Keratinocyte (primary cell): ENCODE measurements at regions not wholly inside any gene's neighbourhood (a gene's known extent, or its start where the extent isn't known, plus 50 kb on each side); places are given as distances from the start of the nearest gene placed in this dataset.

Experiments
- DNase-seq: peaks from one replicate; pipeline ENCODE4 v3.0.0-alpha.2; 2011; ENCODE audit warnings: low read depth, missing footprints, low spot score
- FAIRE-seq: peaks from 2 replicates; lab custom pipeline; 2011; peaks lifted over from hg19 to GRCh38; lab: Jason Lieb, UNC
- H2AFZ ChIP-seq: 2 replicates; pipeline ENCODE4 v1.6.0; 2012; ENCODE audit warnings: low read length, control low read depth, inconsistent platforms; ENCODE audit not compliant: control insufficient read depth
- H3K27ac ChIP-seq: 2 replicates; pipeline ENCODE4 v1.5.1; 2011; ENCODE audit warnings: low read length; ENCODE audit not compliant: control insufficient read depth, insufficient read depth
- H3K27me3 ChIP-seq: 3 replicates; pipeline ENCODE4 v1.6.0; 2011; ENCODE audit warnings: low read length; ENCODE audit not compliant: control insufficient read depth, insufficient read depth; ENCODE audit errors: extremely low read depth
- H3K36me3 ChIP-seq, 2 experiments: 2 replicates in 1 of 2; 3 replicates in 1 of 2; pipeline ENCODE4 v1.5.1; 2011; ENCODE audit warnings: low read length in 2 of 2, mild to moderate bottlenecking in 1 of 2; ENCODE audit not compliant: control insufficient read depth in 2 of 2, insufficient read depth in 2 of 2; ENCODE audit errors: extremely low read depth in 1 of 2
- H3K4me1 ChIP-seq: 3 replicates; pipeline ENCODE4 v1.5.1; 2011; ENCODE audit warnings: low read length; ENCODE audit not compliant: control insufficient read depth, insufficient read depth; ENCODE audit errors: extremely low read depth
- H3K4me2 ChIP-seq: 3 replicates; pipeline ENCODE4 v1.6.0; 2011; ENCODE audit warnings: low read depth, low read length; ENCODE audit not compliant: control insufficient read depth, insufficient read depth; ENCODE audit errors: extremely low read depth
- H3K4me3 ChIP-seq, 3 experiments: fragments of 200-600 bp in 1 of 3; sonication (generic) in 1 of 3; 2 replicates in 2 of 3; 3 replicates in 1 of 3; pipeline ENCODE4 v1.5.1; 2011 to 2016; ENCODE audit warnings: low read length in 3 of 3, mild to moderate bottlenecking in 3 of 3, control low read depth in 2 of 3, inconsistent platforms in 1 of 3, low read depth in 1 of 3, mixed read lengths in 1 of 3, mixed run types in 1 of 3, moderate library complexity in 1 of 3; ENCODE audit not compliant: control insufficient read depth in 2 of 3, insufficient read depth in 2 of 3; ENCODE audit errors: extremely low read depth in 1 of 3
- H3K79me2 ChIP-seq: 2 replicates; pipeline ENCODE4 v1.6.0; 2012; ENCODE audit warnings: low read length; ENCODE audit not compliant: control insufficient read depth, insufficient read depth
- H3K9ac ChIP-seq: 3 replicates; pipeline ENCODE4 v1.6.0; 2011; ENCODE audit warnings: low read length; ENCODE audit not compliant: control insufficient read depth, insufficient read depth; ENCODE audit errors: extremely low read depth
- H3K9me1 ChIP-seq: 3 replicates; pipeline ENCODE4 v1.6.0; 2011; ENCODE audit warnings: low read length; ENCODE audit not compliant: control insufficient read depth, insufficient read depth; ENCODE audit errors: extremely low read depth
- H3K9me3 ChIP-seq: 2 replicates; pipeline ENCODE4 v1.5.1; 2012; ENCODE audit warnings: low read depth, low read length; ENCODE audit not compliant: control insufficient read depth
- H4K20me1 ChIP-seq: 3 replicates; pipeline ENCODE4 v1.6.0; 2011; ENCODE audit warnings: low read length; ENCODE audit not compliant: control insufficient read depth, insufficient read depth; ENCODE audit errors: extremely low read depth
- EZH2 ChIP-seq: IDR thresholded peaks from one replicate; pipeline ENCODE4 v1.6.1; 2012; ENCODE audit warnings: inconsistent platforms, mild to moderate bottlenecking, low read length, moderate library complexity
- dilution Hi-C: fragments of 300-500 bp; cut with MboI; formaldehyde crosslinking; loops from one replicate; pipeline ENCODE4 v1.7.0; 2020; ENCODE audit warnings: low sequenced_read_pairs; ENCODE audit not compliant: extremely low pct_ligation_motif_present
- TF ChIP-seq, protein P1 (sequence below), 3 experiments: IDR thresholded peaks in 1 of 3; conservative IDR thresholded peaks in 1 of 3; optimal IDR thresholded peaks in 1 of 3; 2 replicates in 2 of 3; 3 replicates in 1 of 3; pipeline versions ENCODE3 to v1.5.1; 2011; ENCODE audit warnings: low read length in 3 of 3, mild to moderate bottlenecking in 3 of 3, moderate library complexity in 2 of 3, control low read depth in 1 of 3, inconsistent platforms in 1 of 3; ENCODE audit not compliant: insufficient read depth in 2 of 3; ENCODE audit errors: extremely low read depth in 1 of 3

DNA sequence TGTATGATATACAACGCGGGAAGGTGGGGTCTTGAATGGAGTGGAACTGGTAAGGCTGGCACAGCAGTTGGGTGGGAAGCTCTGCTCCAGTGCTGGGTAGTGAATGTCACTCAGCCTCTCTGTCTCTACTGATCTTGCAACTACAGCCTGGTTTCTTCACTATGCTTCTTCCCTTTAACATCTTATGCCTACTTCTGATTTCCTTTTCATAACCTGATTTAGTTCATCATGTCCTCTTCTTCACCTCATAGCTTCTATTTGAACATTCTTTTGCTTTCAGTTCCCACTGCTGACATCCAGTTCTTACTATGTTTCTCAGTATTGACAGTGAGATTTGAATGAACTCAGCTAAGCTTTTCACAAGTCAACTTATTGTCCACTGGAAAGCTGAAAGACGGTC, 286.2 kb downstream of the ARL6IP6 start:
- DNase-seq (no peak), FAIRE-seq (no peak)
- TF ChIP-seq, protein P1, sequence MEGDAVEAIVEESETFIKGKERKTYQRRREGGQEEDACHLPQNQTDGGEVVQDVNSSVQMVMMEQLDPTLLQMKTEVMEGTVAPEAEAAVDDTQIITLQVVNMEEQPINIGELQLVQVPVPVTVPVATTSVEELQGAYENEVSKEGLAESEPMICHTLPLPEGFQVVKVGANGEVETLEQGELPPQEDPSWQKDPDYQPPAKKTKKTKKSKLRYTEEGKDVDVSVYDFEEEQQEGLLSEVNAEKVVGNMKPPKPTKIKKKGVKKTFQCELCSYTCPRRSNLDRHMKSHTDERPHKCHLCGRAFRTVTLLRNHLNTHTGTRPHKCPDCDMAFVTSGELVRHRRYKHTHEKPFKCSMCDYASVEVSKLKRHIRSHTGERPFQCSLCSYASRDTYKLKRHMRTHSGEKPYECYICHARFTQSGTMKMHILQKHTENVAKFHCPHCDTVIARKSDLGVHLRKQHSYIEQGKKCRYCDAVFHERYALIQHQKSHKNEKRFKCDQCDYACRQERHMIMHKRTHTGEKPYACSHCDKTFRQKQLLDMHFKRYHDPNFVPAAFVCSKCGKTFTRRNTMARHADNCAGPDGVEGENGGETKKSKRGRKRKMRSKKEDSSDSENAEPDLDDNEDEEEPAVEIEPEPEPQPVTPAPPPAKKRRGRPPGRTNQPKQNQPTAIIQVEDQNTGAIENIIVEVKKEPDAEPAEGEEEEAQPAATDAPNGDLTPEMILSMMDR (optimal IDR thresholded peaks at IDR 0.05 in 1 of 3, IDR thresholded peaks at IDR 0.05 in 1 of 3, conservative IDR thresholded peaks at IDR 0.05 in 1 of 3; ENCODE audit: extremely low read depth in 1 of 3, insufficient read depth in 2 of 3, low read length in 3 of 3), result no peak
- no peak for TF ChIP-seq EZH2
- Histone ChIP-seq H3K27me3 (no peaks in the 10 kb centered on the region), H3K9me1 (no peaks in the 10 kb centered on the region), H3K4me1 (no peaks in the 10 kb centered on the region), H3K79me2 (no peaks in the 10 kb centered on the region), H4K20me1 (no peaks in the 10 kb centered on the region), H3K4me3 (no peak overlapping the region), H3K27ac (no peak overlapping the region), H3K36me3 (no peaks in the 10 kb centered on the region), H2AFZ (no peak overlapping the region), H3K9ac (no peak overlapping the region), H3K9me3 (no peaks in the 10 kb centered on the region), H3K4me2 (no peak overlapping the region)
- dilution Hi-C loops, result no loop called here

DNA sequence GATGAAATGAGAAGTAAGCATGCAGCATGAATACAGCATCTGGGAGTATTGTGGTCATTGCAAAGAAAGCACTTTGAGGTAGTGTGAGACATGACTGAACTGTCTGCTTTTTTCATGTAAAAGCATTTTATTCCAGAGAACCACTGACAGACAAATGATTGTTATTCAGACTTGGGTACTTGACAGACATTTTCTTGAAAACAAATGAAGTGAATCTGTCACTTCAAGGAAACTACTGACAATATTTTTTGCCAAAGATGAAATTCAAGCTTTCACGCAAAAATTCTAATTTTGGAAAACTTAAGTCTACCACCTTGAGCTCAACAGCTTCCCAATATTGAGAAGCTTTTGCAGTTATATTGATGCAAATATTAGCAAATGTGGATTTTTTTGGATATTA, 255.7 kb downstream of the ARL6IP6 start:
- Histone ChIP-seq H3K36me3 (no peaks in the 10 kb centered on the region), H2AFZ (no peak overlapping the region), H3K79me2 (no peaks in the 10 kb centered on the region), H3K9me3 (no peaks in the 10 kb centered on the region), H4K20me1 (no peaks in the 10 kb centered on the region), H3K4me1 (no peaks in the 10 kb centered on the region), H3K4me2 (no peak overlapping the region), H3K27me3 (no peaks in the 10 kb centered on the region), H3K4me3 (no peak overlapping the region), H3K27ac (no peak overlapping the region), H3K9me1 (no peaks in the 10 kb centered on the region), H3K9ac (no peak overlapping the region)
- DNase-seq (no peak), FAIRE-seq (no peak)
- TF ChIP-seq, protein P1 (optimal IDR thresholded peaks at IDR 0.05 in 1 of 3, IDR thresholded peaks at IDR 0.05 in 1 of 3, conservative IDR thresholded peaks at IDR 0.05 in 1 of 3; ENCODE audit: extremely low read depth in 1 of 3, insufficient read depth in 2 of 3, low read length in 3 of 3), result no peak
- no peak for TF ChIP-seq EZH2
- dilution Hi-C loops, result no loop called here
